DMS 273 treated with DMSO at 0.1 percent for 48 hours (cell line): ENCODE measurements at regions not wholly inside any gene's neighbourhood (a gene's known extent, or its start where the extent isn't known, plus 50 kb on each side); places are given as distances from the start of the nearest gene placed in this dataset.

Source experiments
- DNase-seq: peaks from one replicate; lab custom pipeline; 2025; lab: John Stamatoyannopoulos, UW

- no peak for DNase-seq
Measured at GRCh38 chr2:120515759-120516678, 170.1 kb downstream of the INHBB start.

DNA sequence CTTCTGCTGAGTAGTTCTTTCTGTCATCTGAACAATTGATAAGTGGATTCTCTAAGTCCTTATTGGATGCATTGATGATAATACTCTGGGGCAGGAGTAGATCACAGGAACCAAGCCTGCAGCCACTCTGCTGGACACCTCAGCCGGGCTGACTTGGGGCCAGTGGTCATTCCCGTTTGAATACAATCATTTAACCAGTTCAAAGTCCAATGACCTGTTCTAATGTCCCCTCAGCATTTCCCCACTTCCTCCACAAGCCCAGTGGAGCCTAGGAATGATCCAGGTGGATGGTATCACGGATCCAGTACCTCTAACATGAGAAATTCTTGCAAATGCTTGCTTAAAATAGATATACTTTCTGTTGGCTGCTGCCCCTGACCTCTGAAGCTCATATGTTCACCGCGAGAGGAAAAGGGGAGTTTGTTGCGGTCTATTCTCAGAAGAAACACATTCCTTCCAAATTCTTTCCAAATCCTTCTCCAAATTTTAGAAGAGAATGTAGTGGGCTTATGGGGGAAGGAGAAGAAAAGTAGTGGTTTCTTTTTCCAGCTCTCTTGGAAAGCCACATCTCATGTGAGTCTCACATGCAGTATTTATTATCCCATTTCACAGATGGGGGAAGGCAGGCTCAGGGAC, 170.9 kb downstream of the INHBB start:
- no peak for DNase-seq

GRCh38 chr2:120517751-120518469, 172.0 kb downstream of the INHBB start:
- no peak for DNase-seq

GRCh38 chr2:120518819-120519218, 172.9 kb downstream of the INHBB start:
- DNase-seq, result no peak

DNA sequence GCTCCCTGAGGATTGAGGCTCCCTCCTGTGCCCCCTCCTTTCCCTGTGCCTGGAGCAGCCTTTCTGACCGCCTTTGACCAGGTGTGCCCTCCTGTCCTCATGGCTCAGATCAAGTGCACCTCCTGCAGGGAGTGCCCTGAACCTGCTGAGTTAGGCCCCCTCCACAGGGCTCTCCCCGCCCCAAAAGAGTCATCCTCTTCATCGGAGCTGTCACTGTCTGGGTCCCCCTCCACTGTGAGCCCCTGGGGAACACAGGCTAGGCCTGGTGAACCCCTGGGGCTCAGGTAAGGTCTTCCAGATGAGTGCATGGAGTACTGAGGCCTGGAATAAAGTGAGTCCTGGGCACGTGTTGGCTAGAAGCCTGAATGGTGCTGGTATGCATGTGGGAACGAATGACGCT, 173.5 kb downstream of the INHBB start:
- no peak for DNase-seq

- no peak for DNase-seq
Measured at GRCh38 chr2:120520454-120520853, 174.5 kb downstream of the INHBB start.

GRCh38 chr2:120520929-120521912, 175.3 kb downstream of the INHBB start:
- no peak for DNase-seq

- DNase-seq, result no peak
Measured at GRCh38 chr2:120522151-120522751, 176.3 kb downstream of the INHBB start.

DNA sequence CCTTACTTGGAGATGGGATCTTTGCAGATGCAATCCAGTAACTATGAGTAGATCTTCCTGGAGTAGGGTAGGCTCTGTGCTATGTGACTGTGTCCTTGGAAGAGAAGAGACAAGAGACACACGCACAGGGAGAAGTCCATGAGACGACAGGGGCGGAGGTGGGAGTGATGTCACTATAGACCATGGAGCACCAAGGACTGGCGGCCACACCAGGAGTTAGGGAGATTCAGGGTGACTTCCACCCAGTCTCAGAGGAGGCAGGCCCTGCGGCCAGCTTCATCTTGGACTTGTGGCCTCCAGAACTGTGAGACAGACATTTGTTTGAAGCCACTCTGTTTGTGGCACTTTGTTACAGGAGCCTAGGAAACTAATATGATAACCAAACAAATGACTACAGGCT, 177.8 kb downstream of the INHBB start:
- DNase-seq, result no peak

- no peak for DNase-seq
Measured at GRCh38 chr2:120524174-120524573, 178.2 kb downstream of the INHBB start.

DNA sequence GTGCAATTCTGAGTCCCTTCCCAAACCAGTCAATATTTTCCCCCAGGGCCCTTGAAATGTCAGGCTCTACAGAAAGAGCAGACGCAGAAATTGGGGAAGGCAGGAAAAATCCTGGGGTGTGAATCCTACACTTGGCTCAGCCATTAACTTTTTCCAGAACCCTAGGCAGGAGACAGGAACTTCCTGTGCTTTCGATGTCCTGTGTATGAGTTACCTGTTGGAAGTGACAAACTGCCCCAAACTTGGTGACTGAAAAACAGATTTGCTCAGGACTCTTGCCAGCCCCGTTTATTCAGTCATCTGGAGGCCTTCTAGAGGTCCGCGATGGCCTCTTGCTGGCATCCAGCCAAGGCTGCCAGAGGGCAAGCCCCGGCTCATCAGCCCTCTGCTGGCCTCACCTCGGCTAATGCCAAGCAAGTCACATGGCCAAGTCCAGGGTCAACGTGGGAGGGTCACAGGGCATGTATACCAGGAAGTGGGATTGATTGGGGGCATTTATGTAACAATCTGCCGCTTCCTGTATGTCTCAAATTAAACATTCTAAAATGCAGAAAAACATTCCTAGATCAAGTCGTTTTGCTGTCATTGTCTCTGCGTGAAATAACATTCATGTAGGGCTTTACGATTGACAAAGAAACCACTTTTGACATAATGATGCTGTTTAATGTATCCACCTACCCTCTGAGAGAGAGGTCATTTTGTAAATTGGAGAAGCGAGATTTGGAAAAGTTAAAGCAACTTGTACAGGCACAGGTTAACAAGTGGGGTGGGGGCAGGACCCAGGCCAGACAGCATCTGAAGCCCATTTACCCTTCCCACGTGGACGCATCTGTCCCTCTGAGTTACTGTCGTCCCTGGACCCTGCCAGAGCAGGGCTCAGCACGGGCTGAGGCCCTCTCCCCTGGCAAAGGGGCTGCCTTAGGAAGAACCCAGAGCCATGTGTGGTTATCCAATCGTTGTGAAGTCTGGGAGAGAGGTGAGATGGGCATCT, 179.4 kb downstream of the INHBB start:
- DNase-seq, result no peak

- DNase-seq, result no peak
Measured at GRCh38 chr2:120526047-120526562, 180.2 kb downstream of the INHBB start.

GRCh38 chr2:120526997-120527945, 181.3 kb downstream of the INHBB start:
- no peak for DNase-seq

GRCh38 chr2:120528051-120528692, 182.2 kb downstream of the INHBB start:
- DNase-seq, result no peak

DNA sequence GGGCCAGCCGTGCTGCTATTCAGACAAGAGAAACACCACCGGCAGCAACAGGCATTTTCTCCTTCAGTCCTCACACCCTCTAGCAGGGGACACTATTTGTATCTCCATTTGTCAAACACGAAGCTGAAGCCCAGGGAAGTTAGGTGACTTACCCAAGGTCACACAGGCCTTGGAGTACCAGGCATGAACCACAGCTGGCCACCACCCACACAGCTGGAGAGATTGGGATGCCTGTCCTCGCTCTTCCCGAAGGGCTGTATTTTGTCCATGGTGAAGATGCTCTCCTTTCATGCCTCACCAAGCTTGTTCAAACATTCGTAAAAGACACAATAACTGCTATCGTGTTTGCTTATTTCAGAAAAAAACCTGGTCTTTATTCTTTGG, 182.7 kb downstream of the INHBB start:
- DNase-seq, result no peak

GRCh38 chr2:120530781-120531180, 184.8 kb downstream of the INHBB start:
- DNase-seq, result no peak

GRCh38 chr2:120531365-120531764, 185.4 kb downstream of the INHBB start:
- DNase-seq, result no peak
